ENCODE measurements at regions not wholly inside any gene's neighbourhood (a gene's known extent, or its start where the extent isn't known, plus 50 kb on each side); places are given as distances from the start of the nearest gene placed in this dataset.

GRCh38 chr2:217301142-217301925, 441.5 kb upstream of the TNP1 start:
- in situ Hi-C loops (cut with HindIII; ENCODE audit: low sequenced_read_pairs), result no loop called here
- no peak for DNase-seq (ENCODE audit: low read depth, low spot score)
- no peak for TF ChIP-seq CTCF (IDR thresholded peaks at IDR 0.05; ENCODE audit: low read depth, low read length)
- H3K4me3 ChIP-seq (ENCODE audit: low read depth, low read length), result no peak overlapping the region

- no peak for DNase-seq (ENCODE audit: low read depth, low spot score)
- TF ChIP-seq CTCF (IDR thresholded peaks at IDR 0.05; ENCODE audit: low read depth, low read length), result no peak
- no peak overlapping the region for H3K4me3 ChIP-seq (ENCODE audit: low read depth, low read length)
- in situ Hi-C loops (cut with HindIII; ENCODE audit: low sequenced_read_pairs), result no loop called here
These were observed 439.7 kb upstream of the TNP1 start for GRCh38 chr2:217299590-217299989.

GRCh38 chr2:217297096-217297495, 437.2 kb upstream of the TNP1 start:
- TF ChIP-seq CTCF (IDR thresholded peaks at IDR 0.05; ENCODE audit: low read depth, low read length), result no peak
- no peak for DNase-seq (ENCODE audit: low read depth, low spot score)
- no peak overlapping the region for H3K4me3 ChIP-seq (ENCODE audit: low read depth, low read length)
- in situ Hi-C loops (cut with HindIII; ENCODE audit: low sequenced_read_pairs), result no loop called here

GRCh38 chr2:217294818-217295217, 435.0 kb upstream of the TNP1 start:
- TF ChIP-seq CTCF (IDR thresholded peaks at IDR 0.05; ENCODE audit: low read depth, low read length), result no peak
- in situ Hi-C loops (cut with HindIII; ENCODE audit: low sequenced_read_pairs), result no loop called here
- no peak for DNase-seq (ENCODE audit: low read depth, low spot score)
- no peak overlapping the region for H3K4me3 ChIP-seq (ENCODE audit: low read depth, low read length)

- TF ChIP-seq CTCF (IDR thresholded peaks at IDR 0.05; ENCODE audit: low read depth, low read length), result no peak
- DNase-seq (ENCODE audit: low read depth, low spot score), result no peak
- no peak overlapping the region for H3K4me3 ChIP-seq (ENCODE audit: low read depth, low read length)
- in situ Hi-C loops (cut with HindIII; ENCODE audit: low sequenced_read_pairs), result no loop called here
These were observed 434.3 kb upstream of the TNP1 start for GRCh38 chr2:217294211-217294610.

GRCh38 chr2:217293607-217294006, 433.7 kb upstream of the TNP1 start:
- DNase-seq (ENCODE audit: low read depth, low spot score), result no peak
- in situ Hi-C loops (cut with HindIII; ENCODE audit: low sequenced_read_pairs), result no loop called here
- no peak for TF ChIP-seq CTCF (IDR thresholded peaks at IDR 0.05; ENCODE audit: low read depth, low read length)
- H3K4me3 ChIP-seq (ENCODE audit: low read depth, low read length), result no peak overlapping the region

All from astrocyte of the spinal cord (primary cell).